Spleen (tissue), 11 donors: ENCODE measurements at regions not wholly inside any gene's neighbourhood (a gene's known extent, or its start where the extent isn't known, plus 50 kb on each side); places are given as distances from the start of the nearest gene placed in this dataset.

ENCODE experiments used
- DNase-seq: peaks from one replicate; pipeline ENCODE4 v3.0.0-alpha.2; 2020
- H3K27ac ChIP-seq, 8 donors: fragments of 200-600 bp; sonication (generic) in 7 of 8; 1 replicate in 4 of 8; 2 replicates in 4 of 8; pipeline versions ENCODE4 v1.5.0 to v1.8.0; 2016 to 2021; ENCODE audit warnings: inconsistent platforms in 4 of 8, mild to moderate bottlenecking in 4 of 8, moderate library complexity in 1 of 8
- H3K27me3 ChIP-seq, 7 donors: fragments of 200-600 bp; sonication (generic) in 6 of 7; replicated peaks in 1 of 7; 1 replicate in 4 of 7; 2 replicates in 3 of 7; pipeline versions ENCODE4 v1.5.0 to v1.8.0; 2016 to 2021; ENCODE audit warnings: inconsistent platforms in 3 of 7, mild to moderate bottlenecking in 1 of 7
- H3K36me3 ChIP-seq, 6 donors: fragments of 200-600 bp; sonication (generic) in 5 of 6; 1 replicate in 4 of 6; 2 replicates in 2 of 6; pipeline versions ENCODE4 v1.5.0 to v1.8.0; 2016 to 2021; ENCODE audit warnings: inconsistent platforms in 2 of 6
- H3K4me1 ChIP-seq, 6 donors: fragments of 200-600 bp; sonication (generic) in 5 of 6; 1 replicate in 3 of 6; 2 replicates in 3 of 6; pipeline versions ENCODE4 v1.5.0 to v1.8.0; 2016 to 2021; ENCODE audit warnings: inconsistent platforms in 3 of 6
- H3K4me3 ChIP-seq, 8 donors: fragments of 200-600 bp; sonication (generic) in 7 of 8; 1 replicate in 4 of 8; 2 replicates in 4 of 8; pipeline versions ENCODE4 v1.5.0 to v1.8.0; 2016 to 2021; ENCODE audit warnings: inconsistent platforms in 4 of 8, mild to moderate bottlenecking in 4 of 8, moderate library complexity in 2 of 8
- H3K9me3 ChIP-seq, 8 donors: fragments of 200-600 bp; sonication (generic) in 7 of 8; 1 replicate in 4 of 8; 2 replicates in 4 of 8; pipeline versions ENCODE4 v1.5.0 to v1.8.0; 2016 to 2021; ENCODE audit warnings: inconsistent platforms in 4 of 8
- CTCF ChIP-seq, 11 experiments: fragments of 200-600 bp in 7 of 11; fragments of 450-650 bp in 4 of 11; sonication (generic) in 4 of 11; IDR thresholded peaks in 8 of 11; conservative IDR thresholded peaks in 3 of 11; 1 replicate in 7 of 11; 2 replicates in 4 of 11; pipeline versions ENCODE4 v1.4.0 to v1.8.0; 2016 to 2021; ENCODE audit warnings: antibody characterized with exemption in 11 of 11, inconsistent platforms in 4 of 11, mild to moderate bottlenecking in 1 of 11
- POLR2A ChIP-seq, 3 donors: fragments of 450-650 bp; IDR thresholded peaks; one replicate each; pipeline ENCODE4 v1.5.1; 2017; ENCODE audit warnings: antibody characterized with exemption in 3 of 3, mild to moderate bottlenecking in 1 of 3
- POLR2AphosphoS5 ChIP-seq, 3 donors: sonication (generic); formaldehyde crosslinking; IDR thresholded peaks; one replicate each; pipeline ENCODE4 v1.5.1; 2017; ENCODE audit warnings: antibody characterized with exemption in 3 of 3
- WGBS, 5 donors: extraction: QIAGEN DNeasy Blood & Tissue Kit in 3 of 5; methylation state at CpG; one replicate each; pipeline versions ENCODE4 v1.1.5 to v1.1.7; 2013 to 2018; 5-methylcytosine and 5-hydroxymethylcytosine counted together
- intact Hi-C: fragments of 100-400 bp; cut with DNase I; formaldehyde crosslinking; loops from one replicate; pipeline ENCODE4 v1.15.0; 2023; ENCODE audit warnings: low total_unique reads
- donor health status: healthy with polysubstance abuse.
- donor health status: DM: no; HTN: no; CAD: no; lungs with moderate emphysema.
- donor health status: DM: no; HTN: no; CAD: no.
- donor health status: Bipolar disorder and iron deficiency.
- donor health status: healthy.
- donor health status: DM: no; HTN: no; CAD: no.
- donor health status: DM: yes; HTN: yes; CAD: no.

- H3K27ac ChIP-seq, result no peak overlapping the region
- intact Hi-C loops, result no loop called here
- no peaks in the 10 kb centered on the region for H3K36me3 ChIP-seq
- no peak for TF ChIP-seq POLR2AphosphoS5 (IDR thresholded peaks at IDR 0.05)
- no peak for TF ChIP-seq POLR2A (IDR thresholded peaks at IDR 0.05)
- no peak for TF ChIP-seq CTCF (IDR thresholded peaks at IDR 0.05 in 8 of 11, conservative IDR thresholded peaks at IDR 0.05 in 3 of 11)
- H3K9me3 ChIP-seq, result peaks cover 0 to 6% (median 0%) of the 10 kb centered on the region in 8 donors
- H3K27me3 ChIP-seq, result peaks cover 0 to 4% (median 0%) of the 10 kb centered on the region in 7 donors
- H3K4me1 ChIP-seq, result no peaks in the 10 kb centered on the region
- 60 to 78% (median 70%) methylated on average over 4 of the region's 4 CpGs for WGBS, 5 donors
- DNase-seq, result no peak
- no peak overlapping the region for H3K4me3 ChIP-seq
Measured at GRCh38 chr12:115730975-115731541, 546.4 kb downstream of the MED13L start.

GRCh38 chr12:115726691-115727090 lies 550.8 kb downstream of the MED13L start:
- Histone ChIP-seq H3K9me3 (no peaks in the 10 kb centered on the region), H3K4me1 (no peaks in the 10 kb centered on the region), H3K36me3 (no peaks in the 10 kb centered on the region), H3K27ac (no peak overlapping the region), H3K4me3 (no peak overlapping the region), H3K27me3 (peaks cover 0 to 4% (median 0%) of the 10 kb centered on the region in 7 donors)
- TF ChIP-seq POLR2A (IDR thresholded peaks at IDR 0.05) (no peak), CTCF (IDR thresholded peaks at IDR 0.05 in 8 of 11, conservative IDR thresholded peaks at IDR 0.05 in 3 of 11) (no peak), POLR2AphosphoS5 (IDR thresholded peaks at IDR 0.05) (no peak)
- no peak for DNase-seq
- WGBS, 5 donors, result 84 to 92% (median 87%) methylated on average over 5 of the region's 5 CpGs
- intact Hi-C loops, result no loop called here

- H3K4me3 ChIP-seq, result no peak overlapping the region
- no peak for DNase-seq
- intact Hi-C loops, result no loop called here
- H3K27ac ChIP-seq, result no peak overlapping the region
- H3K9me3 ChIP-seq, result no peaks in the 10 kb centered on the region
- H3K4me1 ChIP-seq, result no peaks in the 10 kb centered on the region
- TF ChIP-seq POLR2A (IDR thresholded peaks at IDR 0.05) (no peak), POLR2AphosphoS5 (IDR thresholded peaks at IDR 0.05) (no peak), CTCF (IDR thresholded peaks at IDR 0.05 in 8 of 11, conservative IDR thresholded peaks at IDR 0.05 in 3 of 11) (no peak)
- WGBS, 5 donors, result 86 to 96% (median 93%) methylated on average over 2 of the region's 2 CpGs
- H3K36me3 ChIP-seq, result no peaks in the 10 kb centered on the region
- no peaks in the 10 kb centered on the region for H3K27me3 ChIP-seq
Measured at GRCh38 chr12:115722181-115722580, 555.3 kb downstream of the MED13L start.

- H3K27ac ChIP-seq, result no peak overlapping the region
- WGBS, 5 donors, result 76 to 90% (median 87%) methylated on average over 4 of the region's 4 CpGs
- H3K4me3 ChIP-seq, result no peak overlapping the region
- intact Hi-C loops, result no loop called here
- H3K36me3 ChIP-seq, result no peaks in the 10 kb centered on the region
- no peak for DNase-seq
- H3K4me1 ChIP-seq, result no peaks in the 10 kb centered on the region
- no peaks in the 10 kb centered on the region for H3K27me3 ChIP-seq
- TF ChIP-seq POLR2A (IDR thresholded peaks at IDR 0.05), result no peak
- TF ChIP-seq CTCF (IDR thresholded peaks at IDR 0.05 in 8 of 11, conservative IDR thresholded peaks at IDR 0.05 in 3 of 11), result no peak
- no peak for TF ChIP-seq POLR2AphosphoS5 (IDR thresholded peaks at IDR 0.05)
- H3K9me3 ChIP-seq, result no peaks in the 10 kb centered on the region
Measured at GRCh38 chr12:115716551-115716950, 560.9 kb downstream of the MED13L start.
